ENCODE measurements at regions not wholly inside any gene's neighbourhood (a gene's known extent, or its start where the extent isn't known, plus 50 kb on each side); places are given as distances from the start of the nearest gene placed in this dataset.

DNA sequence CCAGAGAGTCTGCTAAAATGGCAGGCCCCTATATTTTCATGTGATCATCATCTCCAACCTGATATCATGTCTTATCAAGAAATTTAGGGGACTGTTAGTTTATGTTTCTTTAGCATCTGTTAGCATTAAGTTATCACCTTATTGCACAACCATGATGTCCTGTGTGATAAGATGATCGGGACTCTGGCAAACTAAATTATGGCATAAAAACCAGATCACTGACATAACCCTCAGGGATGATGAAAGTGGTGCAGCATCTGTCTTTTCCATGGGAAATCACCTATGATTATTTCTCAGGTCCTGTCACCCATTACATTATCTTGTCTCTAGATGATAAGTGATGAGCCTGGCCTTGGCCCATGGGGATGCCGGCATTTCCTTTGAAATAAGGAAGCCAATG, 458.6 kb upstream of the DCC start:
- DNase-seq = no peak
- H3K27me3 Mint-ChIP-seq (ENCODE audit: low read depth in 3 of 3) = peaks cover 0 to 2% (median 0%) of the 10 kb centered on the region in 3 donors
- H3K9me3 Mint-ChIP-seq = peaks cover 0 to 15% (median 4%) of the 10 kb centered on the region in 7 donors
- Histone ChIP-seq H3K36me3 (replicated peaks in 1 of 2; ENCODE audit: control insufficient read depth in 1 of 2, insufficient read depth in 2 of 2, low read length in 2 of 2) (no peaks in the 10 kb centered on the region), H3K27ac (ENCODE audit: low read depth in 1 of 2, low read length in 2 of 2) (no peak overlapping the region), H3K4me2 (replicated peaks; ENCODE audit: extremely low read depth, low read length, poor library complexity, severe bottlenecking) (no peak overlapping the region), H3K9me3 (replicated peaks in 1 of 2; ENCODE audit: control insufficient read depth in 1 of 2, insufficient read depth in 1 of 2, low read length in 2 of 2) (peaks cover 15 to 18% of the 10 kb centered on the region in 2 donors), H3K4me3 (replicated peaks in 1 of 3; ENCODE audit: low read depth in 2 of 3, low read length in 3 of 3) (no peak overlapping the region), H3K79me2 (ENCODE audit: insufficient read depth, low read length) (no peaks in the 10 kb centered on the region), H3K4me1 (ENCODE audit: control insufficient read depth in 1 of 2, insufficient read depth in 2 of 2, low read length in 2 of 2) (no peaks in the 10 kb centered on the region), H2AFZ (ENCODE audit: insufficient read depth, low read depth, low read length, poor library complexity, severe bottlenecking) (no peak overlapping the region), H4K20me1 (ENCODE audit: insufficient read depth, low read length) (no peaks in the 10 kb centered on the region), H3K27me3 (ENCODE audit: control insufficient read depth in 2 of 2, insufficient read depth in 2 of 2, low read length in 2 of 2) (no peaks in the 10 kb centered on the region), H3K9ac (ENCODE audit: insufficient read depth, low read length, poor library complexity, severe bottlenecking) (no peak overlapping the region)
- 100% methylated on average over 1 of the region's 2 CpGs for WGBS (ENCODE audit: insufficient coverage)
- H3K4me1 Mint-ChIP-seq = no peaks in the 10 kb centered on the region
- intact Hi-C loops (cut with micrococcal nuclease) = no loop called here
- H3K4me3 Mint-ChIP-seq = no peak overlapping the region
- no peaks in the 10 kb centered on the region for H3K36me3 Mint-ChIP-seq
- TF ChIP-seq, protein P1, sequence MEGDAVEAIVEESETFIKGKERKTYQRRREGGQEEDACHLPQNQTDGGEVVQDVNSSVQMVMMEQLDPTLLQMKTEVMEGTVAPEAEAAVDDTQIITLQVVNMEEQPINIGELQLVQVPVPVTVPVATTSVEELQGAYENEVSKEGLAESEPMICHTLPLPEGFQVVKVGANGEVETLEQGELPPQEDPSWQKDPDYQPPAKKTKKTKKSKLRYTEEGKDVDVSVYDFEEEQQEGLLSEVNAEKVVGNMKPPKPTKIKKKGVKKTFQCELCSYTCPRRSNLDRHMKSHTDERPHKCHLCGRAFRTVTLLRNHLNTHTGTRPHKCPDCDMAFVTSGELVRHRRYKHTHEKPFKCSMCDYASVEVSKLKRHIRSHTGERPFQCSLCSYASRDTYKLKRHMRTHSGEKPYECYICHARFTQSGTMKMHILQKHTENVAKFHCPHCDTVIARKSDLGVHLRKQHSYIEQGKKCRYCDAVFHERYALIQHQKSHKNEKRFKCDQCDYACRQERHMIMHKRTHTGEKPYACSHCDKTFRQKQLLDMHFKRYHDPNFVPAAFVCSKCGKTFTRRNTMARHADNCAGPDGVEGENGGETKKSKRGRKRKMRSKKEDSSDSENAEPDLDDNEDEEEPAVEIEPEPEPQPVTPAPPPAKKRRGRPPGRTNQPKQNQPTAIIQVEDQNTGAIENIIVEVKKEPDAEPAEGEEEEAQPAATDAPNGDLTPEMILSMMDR (IDR thresholded peaks at IDR 0.05) = no peak
- H3K27ac Mint-ChIP-seq = no peak overlapping the region

DNA sequence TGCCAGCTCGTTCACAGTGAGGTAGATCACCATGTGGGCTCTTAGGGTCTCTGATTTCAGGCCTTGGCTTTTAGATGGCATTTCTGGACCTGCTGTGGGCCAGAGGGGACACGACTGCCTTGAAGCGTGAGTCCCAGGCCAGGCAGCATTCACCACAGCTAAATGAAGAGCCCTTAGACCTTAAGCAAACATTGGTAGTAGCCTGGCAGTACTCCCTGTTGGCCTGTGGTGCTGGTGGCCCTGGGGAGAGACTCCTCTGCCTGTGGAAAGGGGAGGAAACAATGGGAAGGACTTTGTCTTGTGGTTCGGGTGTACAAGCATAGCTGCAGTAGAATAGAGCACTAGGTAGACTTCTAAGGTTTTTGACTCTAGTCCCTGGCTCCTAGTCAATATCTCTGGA, 456.0 kb upstream of the DCC start:
- no peaks in the 10 kb centered on the region for H3K27me3 ChIP-seq (ENCODE audit: control insufficient read depth in 2 of 2, insufficient read depth in 2 of 2, low read length in 2 of 2)
- TF ChIP-seq, protein P1 (IDR thresholded peaks at IDR 0.05) = no peak
- Mint-ChIP-seq H3K36me3 (no peaks in the 10 kb centered on the region), H3K27me3 (ENCODE audit: low read depth in 3 of 3) (peaks cover 0 to 2% (median 0%) of the 10 kb centered on the region in 3 donors), H3K9me3 (peaks cover 0 to 15% (median 4%) of the 10 kb centered on the region in 7 donors), H3K27ac (no peak overlapping the region), H3K4me1 (no peaks in the 10 kb centered on the region), H3K4me3 (no peak overlapping the region)
- no peak overlapping the region for H3K9ac ChIP-seq (ENCODE audit: insufficient read depth, low read length, poor library complexity, severe bottlenecking)
- no peaks in the 10 kb centered on the region for H3K79me2 ChIP-seq (ENCODE audit: insufficient read depth, low read length)
- 84% methylated on average over 4 of the region's 4 CpGs for WGBS (ENCODE audit: insufficient coverage)
- no peak overlapping the region for H3K4me2 ChIP-seq (replicated peaks; ENCODE audit: extremely low read depth, low read length, poor library complexity, severe bottlenecking)
- H4K20me1 ChIP-seq (ENCODE audit: insufficient read depth, low read length) = no peaks in the 10 kb centered on the region
- no peak overlapping the region for H3K27ac ChIP-seq (ENCODE audit: low read depth in 1 of 2, low read length in 2 of 2)
- peaks cover 18% of the 10 kb centered on the region in 2 donors for H3K9me3 ChIP-seq (replicated peaks in 1 of 2; ENCODE audit: control insufficient read depth in 1 of 2, insufficient read depth in 1 of 2, low read length in 2 of 2)
- H3K4me1 ChIP-seq (ENCODE audit: control insufficient read depth in 1 of 2, insufficient read depth in 2 of 2, low read length in 2 of 2) = no peaks in the 10 kb centered on the region
- H3K4me3 ChIP-seq (replicated peaks in 1 of 3; ENCODE audit: low read depth in 2 of 3, low read length in 3 of 3) = no peak overlapping the region
- H2AFZ ChIP-seq (ENCODE audit: insufficient read depth, low read depth, low read length, poor library complexity, severe bottlenecking) = no peak overlapping the region
- DNase-seq = no peak
- no peaks in the 10 kb centered on the region for H3K36me3 ChIP-seq (replicated peaks in 1 of 2; ENCODE audit: control insufficient read depth in 1 of 2, insufficient read depth in 2 of 2, low read length in 2 of 2)
- intact Hi-C loops (cut with micrococcal nuclease) = no loop called here

All from CD14-positive monocyte (primary cell).